ENCODE measurements at regions not wholly inside any gene's neighbourhood (a gene's known extent, or its start where the extent isn't known, plus 50 kb on each side); places are given as distances from the start of the nearest gene placed in this dataset.

DNA sequence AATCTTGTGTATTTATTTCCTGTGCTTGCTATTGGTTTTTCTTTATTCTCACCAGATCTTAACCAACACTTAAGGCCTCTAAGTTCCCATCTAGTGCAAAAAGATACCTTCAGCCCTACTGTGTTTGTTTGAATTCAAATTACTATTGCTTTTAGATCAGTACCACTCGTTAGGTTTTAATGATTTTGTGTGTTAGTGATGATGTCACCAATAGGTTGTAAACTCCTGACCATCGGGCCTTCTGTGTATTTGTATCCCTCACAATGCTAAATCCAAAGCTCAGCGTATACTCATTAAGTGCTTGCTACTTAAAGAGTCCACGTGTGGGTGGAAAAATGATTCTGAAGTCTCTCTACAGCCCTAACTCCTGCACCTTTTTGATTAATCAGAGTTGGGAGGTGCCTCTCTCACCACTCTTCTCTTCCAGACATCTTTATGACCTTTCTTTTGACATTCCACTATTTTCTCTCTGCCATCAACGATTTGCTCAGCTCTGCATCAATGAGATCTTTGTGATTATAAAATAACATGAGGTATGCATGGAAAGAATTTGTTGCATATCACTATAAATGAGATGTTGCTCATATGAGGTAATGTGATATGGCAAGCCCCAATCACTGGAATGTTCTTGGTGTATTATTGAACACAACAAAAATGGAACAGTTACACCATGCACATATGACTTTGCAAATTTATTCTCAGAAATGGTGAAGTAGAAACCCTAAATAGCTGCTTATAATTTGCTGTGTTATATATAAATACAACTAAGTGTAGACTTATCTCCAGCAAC is 55.1 kb upstream of the LAMA2 start:
- TF ChIP-seq EZH2 (IDR thresholded peaks at IDR 0.05; ENCODE audit: low read depth, unreplicated experiment) (no peak), ZNF331 (CRISPR knock-in tag; IDR thresholded peaks at IDR 0.05; ENCODE audit: low read depth) (no peak), POLR2AphosphoS5 (IDR thresholded peaks at IDR 0.05; ENCODE audit: low read depth) (no peak), EZH2phosphoT487 (IDR thresholded peaks at IDR 0.05; ENCODE audit: unreplicated experiment) (no peak), ZNF114 (CRISPR knock-in tag; IDR thresholded peaks at IDR 0.05) (no peak), JUNB (IDR thresholded peaks at IDR 0.05; ENCODE audit: unreplicated experiment) (no peak), NANOG (IDR thresholded peaks at IDR 0.05; ENCODE audit: borderline replicate concordance) (no peak)
- TF ChIP-seq, protein P1, sequence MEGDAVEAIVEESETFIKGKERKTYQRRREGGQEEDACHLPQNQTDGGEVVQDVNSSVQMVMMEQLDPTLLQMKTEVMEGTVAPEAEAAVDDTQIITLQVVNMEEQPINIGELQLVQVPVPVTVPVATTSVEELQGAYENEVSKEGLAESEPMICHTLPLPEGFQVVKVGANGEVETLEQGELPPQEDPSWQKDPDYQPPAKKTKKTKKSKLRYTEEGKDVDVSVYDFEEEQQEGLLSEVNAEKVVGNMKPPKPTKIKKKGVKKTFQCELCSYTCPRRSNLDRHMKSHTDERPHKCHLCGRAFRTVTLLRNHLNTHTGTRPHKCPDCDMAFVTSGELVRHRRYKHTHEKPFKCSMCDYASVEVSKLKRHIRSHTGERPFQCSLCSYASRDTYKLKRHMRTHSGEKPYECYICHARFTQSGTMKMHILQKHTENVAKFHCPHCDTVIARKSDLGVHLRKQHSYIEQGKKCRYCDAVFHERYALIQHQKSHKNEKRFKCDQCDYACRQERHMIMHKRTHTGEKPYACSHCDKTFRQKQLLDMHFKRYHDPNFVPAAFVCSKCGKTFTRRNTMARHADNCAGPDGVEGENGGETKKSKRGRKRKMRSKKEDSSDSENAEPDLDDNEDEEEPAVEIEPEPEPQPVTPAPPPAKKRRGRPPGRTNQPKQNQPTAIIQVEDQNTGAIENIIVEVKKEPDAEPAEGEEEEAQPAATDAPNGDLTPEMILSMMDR (conservative IDR thresholded peaks at IDR 0.05; ENCODE audit: low read depth in 2 of 2): no peak
- TF ChIP-seq, protein P2, sequence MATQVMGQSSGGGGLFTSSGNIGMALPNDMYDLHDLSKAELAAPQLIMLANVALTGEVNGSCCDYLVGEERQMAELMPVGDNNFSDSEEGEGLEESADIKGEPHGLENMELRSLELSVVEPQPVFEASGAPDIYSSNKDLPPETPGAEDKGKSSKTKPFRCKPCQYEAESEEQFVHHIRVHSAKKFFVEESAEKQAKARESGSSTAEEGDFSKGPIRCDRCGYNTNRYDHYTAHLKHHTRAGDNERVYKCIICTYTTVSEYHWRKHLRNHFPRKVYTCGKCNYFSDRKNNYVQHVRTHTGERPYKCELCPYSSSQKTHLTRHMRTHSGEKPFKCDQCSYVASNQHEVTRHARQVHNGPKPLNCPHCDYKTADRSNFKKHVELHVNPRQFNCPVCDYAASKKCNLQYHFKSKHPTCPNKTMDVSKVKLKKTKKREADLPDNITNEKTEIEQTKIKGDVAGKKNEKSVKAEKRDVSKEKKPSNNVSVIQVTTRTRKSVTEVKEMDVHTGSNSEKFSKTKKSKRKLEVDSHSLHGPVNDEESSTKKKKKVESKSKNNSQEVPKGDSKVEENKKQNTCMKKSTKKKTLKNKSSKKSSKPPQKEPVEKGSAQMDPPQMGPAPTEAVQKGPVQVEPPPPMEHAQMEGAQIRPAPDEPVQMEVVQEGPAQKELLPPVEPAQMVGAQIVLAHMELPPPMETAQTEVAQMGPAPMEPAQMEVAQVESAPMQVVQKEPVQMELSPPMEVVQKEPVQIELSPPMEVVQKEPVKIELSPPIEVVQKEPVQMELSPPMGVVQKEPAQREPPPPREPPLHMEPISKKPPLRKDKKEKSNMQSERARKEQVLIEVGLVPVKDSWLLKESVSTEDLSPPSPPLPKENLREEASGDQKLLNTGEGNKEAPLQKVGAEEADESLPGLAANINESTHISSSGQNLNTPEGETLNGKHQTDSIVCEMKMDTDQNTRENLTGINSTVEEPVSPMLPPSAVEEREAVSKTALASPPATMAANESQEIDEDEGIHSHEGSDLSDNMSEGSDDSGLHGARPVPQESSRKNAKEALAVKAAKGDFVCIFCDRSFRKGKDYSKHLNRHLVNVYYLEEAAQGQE (IDR thresholded peaks at IDR 0.05; ENCODE audit: unreplicated experiment): no peak
- TF ChIP-seq, protein P3, sequence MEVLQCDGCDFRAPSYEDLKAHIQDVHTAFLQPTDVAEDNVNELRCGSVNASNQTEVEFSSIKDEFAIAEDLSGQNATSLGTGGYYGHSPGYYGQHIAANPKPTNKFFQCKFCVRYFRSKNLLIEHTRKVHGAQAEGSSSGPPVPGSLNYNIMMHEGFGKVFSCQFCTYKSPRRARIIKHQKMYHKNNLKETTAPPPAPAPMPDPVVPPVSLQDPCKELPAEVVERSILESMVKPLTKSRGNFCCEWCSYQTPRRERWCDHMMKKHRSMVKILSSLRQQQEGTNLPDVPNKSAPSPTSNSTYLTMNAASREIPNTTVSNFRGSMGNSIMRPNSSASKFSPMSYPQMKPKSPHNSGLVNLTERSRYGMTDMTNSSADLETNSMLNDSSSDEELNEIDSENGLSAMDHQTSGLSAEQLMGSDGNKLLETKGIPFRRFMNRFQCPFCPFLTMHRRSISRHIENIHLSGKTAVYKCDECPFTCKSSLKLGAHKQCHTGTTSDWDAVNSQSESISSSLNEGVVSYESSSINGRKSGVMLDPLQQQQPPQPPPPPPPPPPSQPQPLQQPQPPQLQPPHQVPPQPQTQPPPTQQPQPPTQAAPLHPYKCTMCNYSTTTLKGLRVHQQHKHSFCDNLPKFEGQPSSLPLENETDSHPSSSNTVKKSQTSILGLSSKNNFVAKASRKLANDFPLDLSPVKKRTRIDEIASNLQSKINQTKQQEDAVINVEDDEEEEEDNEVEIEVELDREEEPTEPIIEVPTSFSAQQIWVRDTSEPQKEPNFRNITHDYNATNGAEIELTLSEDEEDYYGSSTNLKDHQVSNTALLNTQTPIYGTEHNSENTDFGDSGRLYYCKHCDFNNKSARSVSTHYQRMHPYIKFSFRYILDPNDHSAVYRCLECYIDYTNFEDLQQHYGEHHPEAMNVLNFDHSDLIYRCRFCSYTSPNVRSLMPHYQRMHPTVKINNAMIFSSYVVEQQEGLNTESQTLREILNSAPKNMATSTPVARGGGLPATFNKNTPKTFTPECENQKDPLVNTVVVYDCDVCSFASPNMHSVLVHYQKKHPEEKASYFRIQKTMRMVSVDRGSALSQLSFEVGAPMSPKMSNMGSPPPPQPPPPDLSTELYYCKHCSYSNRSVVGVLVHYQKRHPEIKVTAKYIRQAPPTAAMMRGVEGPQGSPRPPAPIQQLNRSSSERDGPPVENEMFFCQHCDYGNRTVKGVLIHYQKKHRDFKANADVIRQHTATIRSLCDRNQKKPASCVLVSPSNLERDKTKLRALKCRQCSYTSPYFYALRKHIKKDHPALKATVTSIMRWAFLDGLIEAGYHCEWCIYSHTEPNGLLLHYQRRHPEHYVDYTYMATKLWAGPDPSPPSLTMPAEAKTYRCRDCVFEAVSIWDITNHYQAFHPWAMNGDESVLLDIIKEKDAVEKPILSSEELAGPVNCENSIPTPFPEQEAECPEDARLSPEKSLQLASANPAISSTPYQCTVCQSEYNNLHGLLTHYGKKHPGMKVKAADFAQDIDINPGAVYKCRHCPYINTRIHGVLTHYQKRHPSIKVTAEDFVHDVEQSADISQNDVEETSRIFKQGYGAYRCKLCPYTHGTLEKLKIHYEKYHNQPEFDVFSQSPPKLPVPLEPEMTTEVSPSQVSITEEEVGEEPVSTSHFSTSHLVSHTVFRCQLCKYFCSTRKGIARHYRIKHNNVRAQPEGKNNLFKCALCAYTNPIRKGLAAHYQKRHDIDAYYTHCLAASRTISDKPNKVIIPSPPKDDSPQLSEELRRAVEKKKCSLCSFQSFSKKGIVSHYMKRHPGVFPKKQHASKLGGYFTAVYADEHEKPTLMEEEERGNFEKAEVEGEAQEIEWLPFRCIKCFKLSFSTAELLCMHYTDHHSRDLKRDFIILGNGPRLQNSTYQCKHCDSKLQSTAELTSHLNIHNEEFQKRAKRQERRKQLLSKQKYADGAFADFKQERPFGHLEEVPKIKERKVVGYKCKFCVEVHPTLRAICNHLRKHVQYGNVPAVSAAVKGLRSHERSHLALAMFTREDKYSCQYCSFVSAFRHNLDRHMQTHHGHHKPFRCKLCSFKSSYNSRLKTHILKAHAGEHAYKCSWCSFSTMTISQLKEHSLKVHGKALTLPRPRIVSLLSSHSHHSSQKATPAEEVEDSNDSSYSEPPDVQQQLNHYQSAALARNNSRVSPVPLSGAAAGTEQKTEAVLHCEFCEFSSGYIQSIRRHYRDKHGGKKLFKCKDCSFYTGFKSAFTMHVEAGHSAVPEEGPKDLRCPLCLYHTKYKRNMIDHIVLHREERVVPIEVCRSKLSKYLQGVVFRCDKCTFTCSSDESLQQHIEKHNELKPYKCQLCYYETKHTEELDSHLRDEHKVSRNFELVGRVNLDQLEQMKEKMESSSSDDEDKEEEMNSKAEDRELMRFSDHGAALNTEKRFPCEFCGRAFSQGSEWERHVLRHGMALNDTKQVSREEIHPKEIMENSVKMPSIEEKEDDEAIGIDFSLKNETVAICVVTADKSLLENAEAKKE (CRISPR knock-in tag; IDR thresholded peaks at IDR 0.05): no peak
- TF ChIP-seq, protein P4, sequence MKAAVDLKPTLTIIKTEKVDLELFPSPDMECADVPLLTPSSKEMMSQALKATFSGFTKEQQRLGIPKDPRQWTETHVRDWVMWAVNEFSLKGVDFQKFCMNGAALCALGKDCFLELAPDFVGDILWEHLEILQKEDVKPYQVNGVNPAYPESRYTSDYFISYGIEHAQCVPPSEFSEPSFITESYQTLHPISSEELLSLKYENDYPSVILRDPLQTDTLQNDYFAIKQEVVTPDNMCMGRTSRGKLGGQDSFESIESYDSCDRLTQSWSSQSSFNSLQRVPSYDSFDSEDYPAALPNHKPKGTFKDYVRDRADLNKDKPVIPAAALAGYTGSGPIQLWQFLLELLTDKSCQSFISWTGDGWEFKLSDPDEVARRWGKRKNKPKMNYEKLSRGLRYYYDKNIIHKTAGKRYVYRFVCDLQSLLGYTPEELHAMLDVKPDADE (IDR thresholded peaks at IDR 0.05): no peak

Data from GM23338 (cell line).